Upper lobe of right lung (tissue), 1 donor: ENCODE measurements at regions not wholly inside any gene's neighbourhood (a gene's known extent, or its start where the extent isn't known, plus 50 kb on each side); places are given as distances from the start of the nearest gene placed in this dataset.

Source experiments
- ATAC-seq: fragments of 200-7000 bp; cut with Tn5 transposase; one replicate; pipeline ENCODE4 v1.9.1; 2020; ENCODE audit warnings: mild to moderate bottlenecking, moderate library complexity
- DNase-seq: peaks from one replicate; pipeline ENCODE4 v3.0.0-alpha.2; 2020
- H3K27ac ChIP-seq: fragments of 200-600 bp; one replicate; pipeline ENCODE4 v1.8.0; 2022
- H3K27me3 ChIP-seq: fragments of 200-600 bp; one replicate; pipeline ENCODE4 v1.8.0; 2022; ENCODE audit warnings: mild to moderate bottlenecking
- H3K36me3 ChIP-seq: fragments of 200-600 bp; one replicate; pipeline ENCODE4 v1.8.0; 2022
- H3K4me1 ChIP-seq: fragments of 200-600 bp; one replicate; pipeline ENCODE4 v1.8.0; 2022
- H3K4me3 ChIP-seq: fragments of 200-600 bp; one replicate; pipeline ENCODE4 v1.8.0; 2022; ENCODE audit warnings: mild to moderate bottlenecking
- H3K9me3 ChIP-seq: fragments of 200-600 bp; one replicate; pipeline ENCODE4 v1.8.0; 2022
- CTCF ChIP-seq: fragments of 200-600 bp; IDR thresholded peaks from one replicate; pipeline ENCODE4 v1.8.0; 2022; ENCODE audit warnings: antibody characterized with exemption
- intact Hi-C: fragments of 100-400 bp; cut with DNase I; formaldehyde crosslinking; loops from one replicate; pipeline ENCODE4 v1.11.0; 2022
- donor health status: DM: no; HTN: yes; CAD: no; lungs with severe emphysema.

GRCh38 chr12:43284486-43285158 lies 267.4 kb downstream of the ADAMTS20 start:
- Histone ChIP-seq H3K27ac (no peak overlapping the region), H3K27me3 (no peaks in the 10 kb centered on the region), H3K4me3 (no peak overlapping the region), H3K36me3 (no peaks in the 10 kb centered on the region), H3K9me3 (no peaks in the 10 kb centered on the region), H3K4me1 (peaks cover 5% of the 10 kb centered on the region)
- ATAC-seq: no peak
- TF ChIP-seq CTCF: no peak
- intact Hi-C loops: no loop called here
- DNase-seq: no peak

GRCh38 chr12:43283206-43283605 lies 268.8 kb downstream of the ADAMTS20 start:
- H3K27me3 ChIP-seq: no peaks in the 10 kb centered on the region
- DNase-seq (no peak), ATAC-seq (no peak)
- no peak overlapping the region for H3K27ac ChIP-seq
- H3K36me3 ChIP-seq: no peaks in the 10 kb centered on the region
- no peaks in the 10 kb centered on the region for H3K4me1 ChIP-seq
- H3K4me3 ChIP-seq: no peak overlapping the region
- H3K9me3 ChIP-seq: no peaks in the 10 kb centered on the region
- no peak for TF ChIP-seq CTCF
- intact Hi-C loops: no loop called here

GRCh38 chr12:43282106-43282505 lies 269.9 kb downstream of the ADAMTS20 start:
- Histone ChIP-seq H3K36me3 (no peaks in the 10 kb centered on the region), H3K4me3 (no peak overlapping the region), H3K4me1 (no peaks in the 10 kb centered on the region), H3K27me3 (no peaks in the 10 kb centered on the region), H3K9me3 (no peaks in the 10 kb centered on the region), H3K27ac (no peak overlapping the region)
- ATAC-seq (no peak), DNase-seq (no peak)
- peak; percentile 44 for TF ChIP-seq CTCF
- intact Hi-C loops: no loop called here

- intact Hi-C loops: no loop called here
- no peaks in the 10 kb centered on the region for H3K36me3 ChIP-seq
- H3K27ac ChIP-seq: no peak overlapping the region
- no peaks in the 10 kb centered on the region for H3K9me3 ChIP-seq
- no peak for TF ChIP-seq CTCF
- no peak overlapping the region for H3K4me3 ChIP-seq
- ATAC-seq: peak; percentile 31
- H3K4me1 ChIP-seq: no peaks in the 10 kb centered on the region
- H3K27me3 ChIP-seq: no peaks in the 10 kb centered on the region
- DNase-seq: no peak
Observed at GRCh38 chr12:43281563-43281962, 270.4 kb downstream of the ADAMTS20 start.

GRCh38 chr12:43278541-43278832 lies 273.5 kb downstream of the ADAMTS20 start:
- Histone ChIP-seq H3K4me3 (no peak overlapping the region), H3K27ac (no peak overlapping the region), H3K36me3 (no peaks in the 10 kb centered on the region), H3K4me1 (no peaks in the 10 kb centered on the region), H3K27me3 (no peaks in the 10 kb centered on the region), H3K9me3 (no peaks in the 10 kb centered on the region)
- ATAC-seq (no peak), DNase-seq (no peak)
- no peak for TF ChIP-seq CTCF
- intact Hi-C loops: no loop called here
